NCI-H1417 treated with DMSO at 0.1 percent for 48 hours (cell line): ENCODE measurements at regions not wholly inside any gene's neighbourhood (a gene's known extent, or its start where the extent isn't known, plus 50 kb on each side); places are given as distances from the start of the nearest gene placed in this dataset.

Source experiments
- DNase-seq: peaks from one replicate; lab custom pipeline; 2025; lab: John Stamatoyannopoulos, UW

DNA sequence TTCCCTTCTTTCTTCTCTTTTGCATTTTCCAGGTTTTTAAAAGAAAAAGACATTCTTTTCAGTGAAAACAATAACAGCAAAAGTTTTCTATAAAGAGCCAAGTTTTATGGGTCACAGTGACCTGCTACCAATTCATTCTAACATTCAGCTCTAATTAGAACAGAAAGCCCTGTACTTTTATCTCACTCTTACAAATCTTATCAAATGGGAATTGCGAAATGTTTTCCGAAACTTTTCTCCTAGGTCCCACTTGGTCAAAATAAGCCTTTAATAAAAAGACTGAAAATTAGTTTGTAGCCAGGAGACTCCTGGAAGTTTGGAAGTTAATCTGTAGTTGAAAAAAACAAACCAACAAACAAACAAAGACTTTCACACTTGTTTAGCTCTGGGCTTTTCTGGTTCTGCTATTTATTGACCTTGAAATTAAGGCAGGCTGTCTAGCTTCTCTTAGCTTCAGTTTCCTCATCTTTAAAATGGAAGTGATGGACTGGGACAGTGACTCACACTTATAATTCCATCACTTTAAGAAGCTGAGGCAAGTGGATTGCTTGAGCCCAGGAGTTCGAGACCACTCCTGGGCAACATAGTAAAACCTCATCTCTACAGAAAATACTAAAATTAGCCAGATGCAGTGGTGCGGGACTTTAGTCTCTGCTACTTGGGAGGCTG is 613.5 kb upstream of the CDH4 start:
- DNase-seq = no peak

DNA sequence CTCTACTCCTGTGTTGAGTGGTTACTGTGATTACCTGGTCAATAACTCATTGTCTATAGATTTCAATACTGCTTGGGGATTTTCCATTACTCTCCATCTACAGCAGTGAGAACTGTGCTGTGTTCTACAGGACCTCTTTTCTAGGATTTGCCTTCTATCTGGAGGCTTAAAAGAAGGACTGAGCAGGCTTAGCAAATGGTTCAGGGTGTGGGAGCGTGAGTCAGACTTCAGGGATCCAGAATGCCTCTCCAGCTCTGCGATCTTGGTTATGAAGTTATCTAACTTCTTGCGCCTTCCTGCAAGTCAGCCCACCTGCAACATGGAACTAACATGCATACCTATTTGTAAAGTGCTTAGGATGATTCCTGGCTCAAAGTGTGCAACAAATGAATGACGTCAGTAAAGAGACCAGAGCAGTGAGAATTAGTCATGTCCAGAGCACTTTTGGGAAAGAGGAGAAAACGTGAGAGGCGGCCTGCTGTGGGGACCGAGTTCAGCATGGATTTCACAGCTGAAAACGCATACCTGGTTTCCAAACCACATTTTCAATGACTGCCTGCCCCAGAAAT is 610.1 kb upstream of the CDH4 start:
- no peak for DNase-seq

DNA sequence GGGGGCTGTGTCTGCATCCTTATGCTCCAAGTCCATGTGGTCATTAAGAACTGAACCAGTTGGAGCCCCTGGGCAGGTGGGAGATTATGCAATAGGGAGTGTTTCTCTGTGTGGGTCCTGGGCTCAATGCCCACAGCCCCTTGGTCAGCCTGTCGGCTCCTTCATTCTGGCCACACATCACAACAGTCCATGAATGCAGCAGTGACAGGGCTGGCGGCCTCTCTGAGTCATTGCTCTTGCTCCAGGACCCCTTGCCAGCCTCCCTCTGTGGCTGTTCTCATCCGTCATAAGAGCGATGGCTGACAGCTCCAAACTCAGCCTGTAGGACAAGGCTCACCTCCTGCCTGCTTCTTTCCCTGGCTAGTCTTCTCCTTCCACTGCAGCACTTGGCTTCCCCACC is 609.5 kb upstream of the CDH4 start:
- no peak for DNase-seq

DNA sequence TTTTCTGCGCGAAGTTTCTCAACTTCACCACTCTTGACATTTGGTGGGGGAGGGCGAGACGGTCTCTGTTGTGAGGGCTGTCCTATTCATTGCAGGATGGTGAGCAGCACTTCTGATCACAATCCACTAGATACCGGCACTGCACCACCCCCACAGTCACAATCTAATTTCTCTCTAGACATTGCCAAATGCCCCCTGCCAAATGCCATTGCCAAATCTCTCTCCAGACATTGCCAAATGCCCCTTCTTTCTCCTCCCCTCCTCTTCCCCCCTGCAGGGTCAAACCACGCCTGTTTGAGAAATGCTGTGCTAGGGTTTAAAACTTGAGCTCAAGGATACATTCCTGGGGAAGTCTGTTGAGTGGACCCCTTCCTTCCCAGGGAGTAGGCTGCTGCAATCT is 603.5 kb upstream of the CDH4 start:
- DNase-seq = no peak

DNA sequence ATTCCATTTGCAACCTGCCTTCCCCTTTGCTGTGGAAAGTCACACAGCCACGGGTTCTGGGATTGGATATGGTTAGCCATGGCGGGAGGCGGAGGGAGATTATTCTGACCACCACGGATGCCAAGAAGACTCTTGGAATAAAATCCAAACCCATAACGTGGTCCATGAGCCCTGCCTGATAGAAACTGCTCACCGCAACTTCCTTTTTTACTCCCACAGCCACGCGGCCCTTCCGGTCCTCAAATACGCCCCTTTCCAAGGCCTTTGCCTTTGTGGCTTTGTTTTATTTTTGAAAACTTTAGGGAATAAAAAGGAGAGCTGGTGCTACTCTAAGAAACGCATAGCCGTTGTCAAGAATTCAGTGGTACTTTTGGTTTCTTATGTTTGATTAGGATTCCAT is 602.5 kb upstream of the CDH4 start:
- no peak for DNase-seq

DNA sequence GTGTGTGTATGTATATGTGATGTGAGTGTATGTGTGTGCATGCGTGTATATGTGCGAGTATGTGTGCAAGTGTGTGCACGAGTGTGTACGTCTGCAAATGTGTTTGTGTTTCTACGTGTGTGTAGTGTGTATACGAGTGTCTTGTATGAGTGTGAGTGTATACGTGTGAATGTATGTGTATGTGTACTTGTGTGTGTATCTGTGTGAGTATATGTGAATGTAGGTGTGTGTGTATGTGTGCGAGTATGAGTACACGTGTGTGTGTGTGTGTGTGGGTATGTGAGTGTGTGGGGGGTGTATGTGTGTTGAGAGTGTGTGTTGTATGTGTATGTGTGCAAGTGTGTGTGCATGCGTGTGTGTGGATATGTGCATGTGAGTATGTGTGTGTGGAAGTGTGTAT is 602.0 kb upstream of the CDH4 start:
- no peak for DNase-seq

DNA sequence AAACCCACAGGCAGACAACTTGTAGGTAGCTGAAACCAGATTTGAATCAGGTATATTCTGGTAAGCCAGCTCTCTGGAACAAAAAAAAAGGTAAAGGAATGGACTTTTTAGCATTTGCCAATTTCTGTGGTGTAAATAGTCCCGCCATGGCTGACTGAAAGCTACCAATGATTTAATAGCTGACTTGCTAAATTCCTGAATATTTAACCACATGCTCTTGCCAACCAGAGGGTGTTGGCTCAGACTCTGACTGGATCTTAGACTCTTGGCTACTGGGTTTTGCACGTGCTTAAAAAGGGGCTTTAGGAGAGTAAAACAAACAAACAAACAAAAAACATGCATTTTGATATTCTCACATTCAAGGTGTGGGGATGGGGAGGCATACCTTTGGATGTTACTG is 600.0 kb upstream of the CDH4 start:
- no peak for DNase-seq

DNA sequence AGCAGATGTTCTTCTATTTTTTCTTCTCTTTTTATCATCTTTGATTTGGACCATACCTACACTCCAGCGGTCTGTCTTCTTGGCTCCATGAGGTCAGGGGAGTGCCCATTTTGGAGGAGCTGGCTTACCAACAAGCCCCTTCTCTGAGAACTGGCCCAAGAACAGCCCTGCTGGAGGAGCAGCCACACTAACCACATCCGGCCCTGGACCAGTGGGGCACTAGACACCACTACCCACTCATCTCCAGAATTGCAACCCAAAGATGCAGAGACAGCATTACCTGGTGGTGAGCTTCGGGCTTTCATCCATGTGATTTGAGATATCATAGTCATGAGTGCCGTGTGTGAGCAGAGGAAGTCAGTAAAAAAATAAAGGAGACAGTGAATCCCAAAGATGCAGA is 599.4 kb upstream of the CDH4 start:
- DNase-seq = no peak

DNA sequence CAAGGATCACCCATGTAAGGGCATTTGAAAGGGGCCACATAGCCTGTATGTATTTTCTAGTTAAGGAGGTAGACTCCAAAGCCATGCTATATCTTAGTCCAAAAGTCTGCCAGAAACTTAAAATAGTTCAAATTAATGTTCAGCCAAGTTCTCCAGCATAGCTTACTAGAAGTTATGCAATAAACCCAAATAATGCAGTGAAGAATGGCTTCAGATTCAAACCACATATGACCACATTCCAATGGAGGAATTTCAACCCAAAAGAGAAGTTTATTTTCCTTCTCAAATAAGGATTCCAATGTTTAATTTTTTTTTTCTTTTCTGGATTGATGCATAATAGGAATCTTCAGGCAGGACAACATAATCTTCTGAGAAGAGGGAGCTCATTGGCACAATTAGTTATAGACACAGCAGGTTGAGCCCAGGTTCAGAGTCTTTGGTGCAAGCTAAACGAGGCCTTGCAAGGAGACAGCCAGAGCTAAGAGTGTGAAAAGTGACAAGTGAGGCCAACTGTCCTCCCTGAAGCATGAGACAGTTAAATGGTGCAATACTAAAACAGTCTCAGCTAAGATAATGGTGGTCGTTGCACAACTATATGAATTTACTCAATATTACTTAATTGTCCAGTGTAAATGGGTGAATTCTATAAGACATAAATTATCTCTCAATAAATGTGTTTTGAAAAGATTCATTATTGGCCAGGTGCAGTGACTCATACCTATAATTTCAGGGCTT is 598.8 kb upstream of the CDH4 start:
- no peak for DNase-seq

DNA sequence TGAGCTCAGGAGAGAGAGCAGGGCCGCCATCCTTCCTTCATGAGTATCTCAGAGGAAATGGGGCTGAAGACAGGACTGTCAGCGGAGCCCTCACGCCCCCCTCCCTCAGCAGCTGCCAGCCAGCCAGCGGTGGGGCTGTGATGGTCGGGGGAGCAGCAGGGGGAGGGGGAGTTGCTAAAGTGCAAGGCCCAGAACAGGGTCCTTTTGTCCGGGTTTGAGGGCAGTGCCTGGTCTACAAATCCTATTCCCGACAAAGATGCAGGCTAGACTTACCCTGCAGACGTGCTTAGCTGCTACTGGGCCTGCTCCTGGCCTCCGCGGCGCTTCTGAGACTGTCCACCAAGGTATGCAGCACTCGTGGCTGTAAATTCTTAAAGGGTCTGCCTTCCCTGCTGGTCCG is 593.4 kb upstream of the CDH4 start:
- DNase-seq = no peak

DNA sequence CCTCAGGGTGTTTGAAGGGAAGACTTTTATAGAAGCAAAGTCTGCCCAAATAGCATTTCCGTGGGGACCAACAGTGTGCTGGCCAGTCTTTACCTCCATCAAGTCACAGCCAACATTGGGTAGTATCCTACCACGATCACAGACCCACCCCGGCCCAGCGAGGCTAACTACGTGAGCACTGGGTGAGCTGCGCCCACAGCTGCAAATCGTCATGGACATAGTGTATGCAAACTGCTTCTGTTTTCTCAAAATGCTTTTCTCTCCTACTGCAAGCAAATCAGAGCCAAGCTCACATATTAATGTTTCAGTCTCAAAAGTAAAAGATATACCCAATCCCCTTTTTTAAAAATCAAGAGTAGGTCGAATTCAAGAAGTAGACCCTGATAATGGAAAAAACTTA is 592.8 kb upstream of the CDH4 start:
- DNase-seq = no peak

DNA sequence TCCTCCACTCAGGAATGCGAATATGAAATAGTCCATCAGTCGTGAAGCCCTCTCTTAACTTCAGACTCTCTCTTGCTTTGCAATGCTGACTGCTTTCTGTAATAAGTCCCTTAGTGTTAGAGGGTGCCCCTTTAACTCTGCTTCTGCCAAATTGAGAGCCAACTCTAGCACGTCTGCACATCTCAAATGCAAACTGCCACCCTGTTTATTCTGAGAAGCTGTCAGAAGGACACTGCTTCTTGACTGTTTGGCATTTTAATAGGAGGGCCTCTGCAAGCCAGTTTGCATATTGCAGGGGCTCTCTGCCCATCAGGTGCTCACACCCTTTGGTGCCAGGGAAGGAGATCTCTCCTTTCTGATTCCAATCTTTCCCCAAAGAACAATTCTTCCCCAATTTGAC is 589.8 kb upstream of the CDH4 start:
- no peak for DNase-seq

DNA sequence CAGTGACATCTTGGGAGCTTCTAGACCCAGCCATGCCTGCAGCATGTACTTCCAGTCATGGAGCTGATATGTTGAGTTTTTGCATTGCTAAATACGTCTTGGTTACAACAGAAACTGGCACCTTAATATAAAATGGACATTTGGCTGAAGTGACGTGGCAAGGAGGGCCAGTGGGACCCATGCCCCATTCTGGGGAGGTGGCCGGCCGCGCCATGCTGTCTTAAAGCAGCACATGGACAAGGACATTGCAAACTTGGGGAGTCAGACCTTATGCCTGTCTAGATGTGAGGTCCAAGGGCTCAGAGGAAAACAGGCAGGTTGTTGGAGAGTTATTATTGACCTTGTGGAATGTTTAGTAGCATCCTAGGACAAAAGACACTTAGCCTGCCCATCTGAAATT is 588.0 kb upstream of the CDH4 start:
- DNase-seq = no peak

DNA sequence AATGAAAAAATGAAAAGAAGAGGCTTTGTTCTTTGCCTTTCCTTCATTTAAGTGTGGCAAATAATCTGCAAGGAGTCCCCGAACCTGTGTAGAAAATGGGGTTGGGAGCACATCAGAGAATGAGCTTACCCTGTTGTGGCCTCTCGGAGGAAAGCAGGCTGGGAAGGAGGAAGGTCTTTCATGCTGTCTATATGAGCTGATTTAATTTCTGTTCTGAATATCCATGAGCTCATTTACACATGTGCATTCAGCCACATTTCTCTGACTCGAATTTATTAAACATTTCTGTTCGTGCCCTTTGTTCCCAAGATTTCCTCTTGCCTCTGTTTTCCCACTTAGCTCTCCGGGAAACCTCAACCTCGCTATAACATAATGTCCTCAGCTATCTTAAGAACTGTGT is 584.4 kb upstream of the CDH4 start:
- DNase-seq = no peak

DNA sequence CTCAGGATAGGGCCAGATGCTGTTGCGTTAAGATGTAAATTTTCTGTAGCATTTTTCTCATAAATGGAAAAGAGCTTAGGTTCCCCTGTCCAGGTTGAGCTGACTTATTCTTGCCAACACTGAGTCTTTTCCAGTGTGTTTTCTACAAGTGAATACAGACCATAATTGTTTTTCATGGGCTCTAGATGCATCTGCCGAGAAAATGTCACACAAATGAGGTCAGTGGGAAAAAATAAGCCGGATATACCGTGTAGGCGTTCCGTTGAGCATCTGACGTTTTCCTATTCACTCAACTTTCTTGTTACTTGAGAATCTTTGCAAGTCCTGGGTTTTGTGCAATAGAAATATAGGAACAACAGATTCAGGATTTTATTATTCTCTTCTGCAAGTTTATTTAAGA is 582.9 kb upstream of the CDH4 start:
- no peak for DNase-seq

DNA sequence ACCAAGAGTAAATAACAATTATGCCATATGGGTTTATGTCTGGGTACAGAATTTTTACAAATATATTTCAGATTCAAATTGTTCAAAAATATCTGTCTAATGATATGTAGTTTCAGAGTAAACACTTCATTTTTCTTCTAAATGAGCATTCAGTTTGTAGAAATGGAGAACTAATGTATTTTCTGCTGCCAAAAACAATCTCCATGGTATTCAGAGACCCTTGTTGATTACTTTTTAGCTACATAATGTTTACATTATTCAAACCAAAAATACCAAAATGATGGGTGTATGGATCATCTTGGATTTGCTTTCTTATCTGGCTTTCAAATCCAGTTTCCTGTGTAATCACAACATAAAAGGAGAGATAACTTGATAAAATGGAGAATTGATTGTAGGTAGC is 576.0 kb upstream of the CDH4 start:
- no peak for DNase-seq

DNA sequence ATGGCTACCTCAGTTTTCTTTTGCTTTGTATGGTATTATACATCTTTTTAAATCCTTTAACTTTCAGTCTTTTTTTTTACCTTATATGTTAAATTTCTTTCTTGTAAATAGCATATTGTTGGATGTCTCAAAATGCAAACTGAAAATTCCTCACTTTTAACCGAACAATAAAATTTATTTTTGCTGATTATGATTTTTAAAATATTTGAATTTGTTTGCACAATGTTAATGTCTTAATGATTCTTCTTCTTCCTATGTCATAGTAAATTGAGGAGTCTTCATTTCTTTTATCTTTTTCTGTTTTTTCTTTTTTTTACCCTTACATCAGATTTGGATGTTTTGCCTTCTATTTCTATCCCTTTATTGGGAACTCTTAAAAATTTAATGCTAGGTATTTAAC is 574.2 kb upstream of the CDH4 start:
- DNase-seq = no peak

DNA sequence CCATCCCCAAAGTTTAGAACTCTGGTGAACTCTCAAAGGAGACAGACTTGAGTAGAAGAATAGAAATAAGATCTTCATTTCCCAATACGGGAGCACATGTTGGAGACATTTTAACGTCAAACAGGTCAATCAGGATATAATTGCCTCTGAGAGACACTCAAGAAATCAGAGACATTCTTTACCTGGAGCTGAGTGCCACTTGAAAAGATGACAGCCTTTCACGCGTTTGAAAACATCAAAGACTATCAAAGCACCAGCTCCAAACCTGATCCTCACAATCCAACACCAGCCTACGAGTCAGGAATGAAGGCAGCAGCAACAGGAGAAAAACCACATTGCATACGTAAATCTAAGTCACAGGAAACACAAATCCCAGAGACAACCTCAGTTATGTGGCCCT is 571.5 kb upstream of the CDH4 start:
- no peak for DNase-seq

DNA sequence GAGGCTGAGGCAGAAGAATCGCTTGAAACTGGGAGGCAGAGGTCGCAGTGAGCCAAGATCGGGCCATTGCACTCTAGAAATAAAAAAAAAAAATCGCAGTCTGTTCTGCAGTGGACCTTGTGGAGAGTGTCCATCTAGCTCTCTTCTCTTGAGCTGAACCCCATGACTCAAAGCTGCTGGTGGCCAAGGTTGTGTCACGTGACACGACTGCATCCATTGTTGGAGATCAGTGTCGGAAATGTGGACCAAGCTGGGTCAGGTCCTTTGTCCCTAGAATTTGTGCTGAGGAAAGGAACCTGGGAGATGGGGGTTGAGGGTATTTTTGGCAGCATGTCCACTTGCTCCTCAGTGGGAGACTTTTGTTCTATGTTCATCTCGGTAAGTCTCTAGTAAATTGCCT is 564.8 kb upstream of the CDH4 start:
- DNase-seq = no peak

DNA sequence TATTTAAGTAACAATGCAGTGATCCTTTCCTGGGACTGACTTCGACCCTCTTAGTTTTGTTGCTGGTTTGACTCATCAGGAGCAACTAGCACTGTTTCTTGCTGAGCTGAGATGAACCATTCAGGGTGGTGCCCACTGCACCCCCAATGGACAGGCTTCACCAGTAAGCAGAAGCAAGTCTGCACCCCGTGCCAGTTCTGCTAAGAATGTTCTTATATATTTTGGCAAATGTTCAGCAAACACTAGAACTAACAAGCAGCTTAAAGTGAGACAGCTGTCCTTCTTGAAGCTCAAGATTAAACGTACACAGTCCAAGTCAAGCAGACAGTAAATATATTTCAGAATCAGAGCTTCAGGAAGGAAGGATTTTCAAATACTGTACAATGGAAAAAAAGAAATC is 561.3 kb upstream of the CDH4 start:
- DNase-seq = no peak

DNA sequence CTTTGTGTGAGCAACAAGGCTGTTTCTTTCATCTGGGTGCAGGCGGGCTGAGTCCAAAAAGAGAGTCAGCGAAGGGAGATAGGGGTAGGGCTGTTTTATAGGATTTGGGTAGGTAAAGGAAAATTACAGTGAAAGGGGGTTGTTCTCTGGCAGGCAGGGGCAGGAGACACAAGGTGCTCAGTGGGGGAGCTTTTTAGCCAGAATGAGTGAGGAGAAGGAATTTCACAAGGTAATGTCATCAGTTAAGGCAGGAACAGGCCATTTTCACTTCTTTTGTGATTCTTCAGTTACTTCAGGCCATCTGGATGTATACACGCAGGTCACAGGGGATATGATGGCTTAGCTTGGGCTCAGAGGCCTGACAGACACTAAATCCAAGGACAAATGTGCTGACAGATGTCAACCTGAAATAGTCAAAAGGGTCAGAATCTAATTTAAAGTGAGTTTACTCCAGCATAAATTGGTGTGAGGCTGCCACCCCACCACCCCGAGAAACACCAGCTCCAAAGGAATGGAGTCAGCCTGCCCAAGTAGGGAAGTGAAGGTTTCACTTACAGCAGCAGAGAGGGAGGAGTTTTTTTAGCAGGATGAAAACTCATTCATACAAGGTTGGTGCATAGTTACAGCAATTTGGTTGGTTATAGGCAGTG is 560.0 kb upstream of the CDH4 start:
- DNase-seq = no peak

DNA sequence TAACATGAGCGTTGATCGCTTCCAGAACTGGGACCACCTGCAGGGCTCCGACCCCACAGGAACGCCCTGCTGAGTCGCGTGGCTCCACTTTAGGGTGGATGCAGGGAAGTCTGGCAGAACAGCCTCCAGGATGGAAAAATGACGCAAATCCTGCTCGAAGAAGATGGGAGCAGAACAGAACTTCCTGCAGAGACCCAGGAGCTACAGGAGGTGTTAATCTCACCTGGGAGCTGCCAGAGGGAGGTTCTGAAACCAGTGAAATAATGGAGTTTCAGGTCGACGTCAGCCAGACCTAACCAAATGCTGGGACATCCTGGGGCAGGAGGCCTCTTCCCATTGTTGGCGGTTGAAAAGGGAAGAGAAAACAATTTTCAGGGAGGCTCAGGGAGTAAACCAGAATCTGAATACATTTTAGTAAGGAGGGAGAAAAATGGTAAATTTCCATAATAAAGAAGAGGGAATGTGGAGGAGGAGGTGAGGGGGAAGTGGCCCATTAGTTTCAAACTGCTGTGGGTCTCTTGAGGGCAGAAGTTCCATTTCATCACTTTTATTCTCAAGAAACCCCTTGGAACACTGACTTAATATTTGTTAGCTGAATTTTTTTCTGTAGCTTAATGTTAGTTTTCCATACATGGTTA is 558.4 kb upstream of the CDH4 start:
- DNase-seq = no peak

DNA sequence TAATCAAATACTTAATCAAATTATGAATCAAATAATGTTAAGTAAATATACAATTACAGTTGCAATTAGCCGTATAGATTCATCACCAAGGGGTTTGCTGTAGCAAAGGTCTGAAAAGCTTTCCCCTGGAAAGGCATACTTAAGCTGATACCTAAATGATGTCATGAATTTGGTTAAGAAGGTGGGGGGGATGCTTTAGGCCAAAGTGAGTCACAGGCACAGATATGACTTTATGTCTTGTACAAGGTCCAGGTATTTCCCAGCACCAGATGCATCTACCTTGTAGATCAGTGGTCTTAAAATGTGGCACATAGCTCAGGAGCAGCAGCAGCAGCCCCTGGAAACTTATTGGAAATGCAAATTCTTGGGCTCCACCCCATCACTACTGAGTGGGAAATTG is 557.3 kb upstream of the CDH4 start:
- DNase-seq = no peak
